HG03378 (cell line): ENCODE measurements at regions not wholly inside any gene's neighbourhood (a gene's known extent, or its start where the extent isn't known, plus 50 kb on each side); places are given as distances from the start of the nearest gene placed in this dataset.
"Not testable (repeated sequence)": the region's sequence is repeated elsewhere in the genome, so short reads cannot be mapped to it uniquely, and the experiment has no call there.

Experiments used
- ATAC-seq: cut with Tn5 transposase; IDR thresholded peaks from one replicate; pipeline ENCODE4 v1.9.1; 2021; ENCODE audit warnings: mild to moderate bottlenecking, moderate library complexity; ENCODE audit not compliant: unreplicated experiment

GRCh38 chr21:35202431-35202830 is 153.3 kb upstream of the RUNX1 start:
- ATAC-seq, result no peak

GRCh38 chr21:35201799-35202198 is 152.7 kb upstream of the RUNX1 start:
- no peak for ATAC-seq

- ATAC-seq, result no peak
Observed at GRCh38 chr21:35201288-35201687, 152.2 kb upstream of the RUNX1 start.

GRCh38 chr21:35199733-35200015 is 150.6 kb upstream of the RUNX1 start:
- no peak for ATAC-seq

- ATAC-seq, result no peak
Observed at GRCh38 chr21:35198982-35199732, 150.1 kb upstream of the RUNX1 start.

GRCh38 chr21:35198565-35198964 is 149.5 kb upstream of the RUNX1 start:
- ATAC-seq, result no peak

GRCh38 chr21:35197992-35198431 is 148.9 kb upstream of the RUNX1 start:
- ATAC-seq, result no peak

GRCh38 chr21:35197191-35197590 is 148.1 kb upstream of the RUNX1 start:
- ATAC-seq, result no peak

- ATAC-seq, result no peak
Observed at GRCh38 chr21:35196128-35196527, 147.0 kb upstream of the RUNX1 start.

GRCh38 chr21:35195232-35195631 is 146.1 kb upstream of the RUNX1 start:
- ATAC-seq, result no peak

GRCh38 chr21:35191754-35192153 is 142.7 kb upstream of the RUNX1 start:
- no peak for ATAC-seq

- no peak for ATAC-seq
Observed at GRCh38 chr21:35191128-35191527, 142.0 kb upstream of the RUNX1 start.

- ATAC-seq, result peak; percentile 14
Observed at GRCh38 chr21:35190201-35190701, 141.1 kb upstream of the RUNX1 start.

GRCh38 chr21:35189077-35189863 is 140.2 kb upstream of the RUNX1 start:
- peak; percentile 94 for ATAC-seq

GRCh38 chr21:35183389-35183788 is 134.3 kb upstream of the RUNX1 start:
- ATAC-seq, result not testable (repeated sequence)

- no peak for ATAC-seq
Observed at GRCh38 chr21:35179990-35180540, 131.0 kb upstream of the RUNX1 start.

- ATAC-seq, result no peak
Observed at GRCh38 chr21:35178827-35179226, 129.7 kb upstream of the RUNX1 start.

GRCh38 chr21:35178098-35178497 is 129.0 kb upstream of the RUNX1 start:
- no peak for ATAC-seq

GRCh38 chr21:35172231-35172630 is 123.1 kb upstream of the RUNX1 start:
- ATAC-seq, result no peak

GRCh38 chr21:35171385-35171784 is 122.3 kb upstream of the RUNX1 start:
- no peak for ATAC-seq

- ATAC-seq, result no peak
Observed at GRCh38 chr21:35170818-35171217, 121.7 kb upstream of the RUNX1 start.

GRCh38 chr21:35170244-35170643 is 121.1 kb upstream of the RUNX1 start:
- ATAC-seq, result no peak
